ENCODE measurements at regions not wholly inside any gene's neighbourhood (a gene's known extent, or its start where the extent isn't known, plus 50 kb on each side); places are given as distances from the start of the nearest gene placed in this dataset.
"Not testable (repeated sequence)": the region's sequence is repeated elsewhere in the genome, so short reads cannot be mapped to it uniquely, and the experiment has no call there.

DNA sequence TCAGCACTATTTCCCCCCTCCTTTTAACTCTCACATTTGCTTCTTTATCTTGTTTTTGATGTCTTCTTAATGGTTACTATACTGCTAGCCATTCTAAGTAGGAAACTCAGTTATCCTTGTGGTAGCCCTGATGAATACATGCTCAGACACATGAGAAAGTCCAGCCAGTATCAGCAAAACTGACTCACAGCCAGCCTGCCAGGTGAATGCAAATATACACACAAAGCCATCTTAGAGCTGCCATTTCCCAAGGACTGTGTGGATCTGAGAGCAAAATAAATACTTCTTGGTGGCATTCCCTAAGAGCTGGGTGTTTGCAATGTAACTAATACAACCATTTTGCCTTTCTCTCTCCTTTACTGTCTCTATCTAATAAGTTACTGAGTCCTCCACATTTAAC, 455.2 kb downstream of the CCER1 start:
- no peak for DNase-seq

GRCh38 chr12:90497923-90498545, 456.9 kb downstream of the CCER1 start:
- DNase-seq: no peak

DNA sequence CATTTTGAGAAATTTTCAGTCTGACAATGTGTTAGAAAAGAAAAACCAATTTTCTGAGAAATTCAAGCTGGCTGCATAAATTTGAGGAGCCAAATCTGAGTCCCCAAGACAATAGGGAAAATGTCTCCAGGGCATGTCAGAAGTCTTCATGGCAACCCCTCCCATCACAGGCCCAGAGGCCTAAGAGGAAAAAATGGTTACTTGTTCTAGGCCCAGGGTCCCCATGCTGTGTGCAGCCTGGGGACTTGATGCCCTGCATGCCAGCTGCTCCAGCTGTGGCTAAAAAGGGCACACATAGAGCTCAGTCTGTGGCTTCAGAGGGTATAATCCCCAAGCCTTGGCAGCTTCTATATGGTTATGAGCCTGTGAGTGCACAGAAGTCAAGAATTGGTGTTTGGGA, 464.6 kb downstream of the CCER1 start:
- DNase-seq: no peak

DNA sequence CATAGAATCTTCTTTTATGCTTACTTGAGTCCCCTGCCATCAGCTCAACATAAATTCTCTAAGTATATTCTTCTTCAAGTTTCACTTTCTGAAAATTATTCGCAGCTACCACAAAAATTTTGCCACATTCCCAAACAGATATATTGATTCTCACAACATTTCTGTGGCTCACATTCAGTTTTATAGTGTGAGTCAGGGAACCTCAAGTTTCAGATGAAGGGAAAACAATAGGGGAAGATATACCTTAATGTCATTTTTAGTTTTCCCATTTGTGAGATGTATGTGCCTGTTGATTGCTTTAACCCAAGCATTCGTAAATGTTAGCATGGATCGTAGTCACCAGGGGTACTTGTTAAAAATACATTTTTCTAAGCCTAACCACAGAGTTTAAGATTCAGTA, 465.8 kb downstream of the CCER1 start:
- no peak for DNase-seq

GRCh38 chr12:90485560-90485959, 469.4 kb downstream of the CCER1 start:
- no peak for DNase-seq

- DNase-seq: no peak
Observed at GRCh38 chr12:90484094-90484493, 470.9 kb downstream of the CCER1 start.

DNA sequence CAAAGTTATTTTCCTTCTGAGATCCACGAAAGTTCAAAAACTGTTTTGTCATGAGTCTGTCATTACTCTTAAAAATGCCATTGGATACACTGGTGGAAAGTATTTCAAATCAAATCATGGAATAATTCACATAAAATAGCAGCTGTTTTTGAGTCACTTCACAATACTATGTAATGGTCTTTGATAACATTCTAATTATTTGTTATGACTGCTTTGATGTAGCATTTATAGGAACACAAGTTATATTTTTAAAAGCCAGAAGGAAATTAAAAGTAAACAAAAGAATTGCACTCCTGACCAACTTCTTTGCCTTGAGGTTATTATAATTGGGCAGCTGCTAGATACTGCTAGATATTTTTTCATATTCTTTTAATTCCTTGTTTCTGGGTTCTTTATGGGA, 473.2 kb downstream of the CCER1 start:
- no peak for DNase-seq

DNA sequence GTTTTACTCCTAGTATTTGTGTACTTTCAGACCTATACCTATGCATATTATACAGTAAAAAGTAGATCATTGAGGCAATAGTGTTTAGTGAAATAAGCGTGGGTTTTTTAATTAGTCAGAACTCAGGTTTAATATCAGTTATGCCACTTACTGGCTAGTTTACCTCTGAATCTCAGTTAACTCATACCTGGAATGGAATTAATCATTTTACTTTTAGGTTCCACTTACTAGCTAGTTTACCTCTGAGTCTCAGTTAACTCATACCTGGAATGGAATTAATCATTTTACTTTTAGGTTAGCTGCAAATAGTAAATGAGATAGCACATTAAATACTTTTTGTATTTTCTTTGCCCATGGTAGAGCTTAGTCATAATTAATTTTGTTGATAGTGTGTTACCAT, 475.7 kb downstream of the CCER1 start:
- no peak for DNase-seq

GRCh38 chr12:90473831-90474230, 481.1 kb downstream of the CCER1 start:
- DNase-seq: no peak

DNA sequence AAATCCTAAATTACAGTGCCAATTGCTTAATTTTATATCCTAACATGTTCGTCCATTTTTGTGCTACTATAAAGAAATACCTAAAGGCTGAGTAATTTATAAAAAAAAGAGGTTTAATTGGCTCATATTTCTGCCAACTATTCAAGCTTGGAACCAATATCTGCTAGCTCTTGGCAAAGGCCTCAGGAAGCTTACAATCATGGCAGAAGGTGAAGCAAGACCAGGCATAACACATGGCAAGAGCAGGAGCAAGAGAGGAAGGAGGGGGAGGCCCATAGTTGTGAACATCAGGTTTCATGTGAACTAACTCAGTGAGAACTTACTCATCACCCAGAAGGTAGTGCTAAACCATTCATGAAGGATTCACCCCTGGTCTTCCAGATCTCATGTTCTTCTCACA, 494.3 kb downstream of the CCER1 start:
- no peak for DNase-seq

GRCh38 chr12:90456248-90456647, 498.7 kb downstream of the CCER1 start:
- DNase-seq: no peak

DNA sequence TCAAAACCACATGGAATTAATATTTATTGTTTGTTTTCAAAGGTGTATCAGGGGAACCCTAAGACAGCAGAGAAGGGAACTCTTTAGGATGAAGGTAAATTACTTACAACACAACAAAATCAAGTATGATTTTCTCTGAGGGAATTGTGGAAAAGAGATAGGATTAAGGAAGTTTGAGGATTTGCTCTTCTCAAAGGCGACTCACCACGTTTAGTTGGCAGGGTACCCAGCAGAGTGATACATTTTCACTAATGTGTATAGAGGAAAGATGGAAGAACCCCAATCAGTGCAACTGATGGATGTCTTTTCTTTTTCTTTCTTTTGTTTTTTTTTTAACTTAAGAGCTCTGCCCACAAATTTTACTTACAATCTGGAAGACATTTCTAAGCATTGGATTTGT, 499.2 kb downstream of the CCER1 start:
- no peak for DNase-seq

DNA sequence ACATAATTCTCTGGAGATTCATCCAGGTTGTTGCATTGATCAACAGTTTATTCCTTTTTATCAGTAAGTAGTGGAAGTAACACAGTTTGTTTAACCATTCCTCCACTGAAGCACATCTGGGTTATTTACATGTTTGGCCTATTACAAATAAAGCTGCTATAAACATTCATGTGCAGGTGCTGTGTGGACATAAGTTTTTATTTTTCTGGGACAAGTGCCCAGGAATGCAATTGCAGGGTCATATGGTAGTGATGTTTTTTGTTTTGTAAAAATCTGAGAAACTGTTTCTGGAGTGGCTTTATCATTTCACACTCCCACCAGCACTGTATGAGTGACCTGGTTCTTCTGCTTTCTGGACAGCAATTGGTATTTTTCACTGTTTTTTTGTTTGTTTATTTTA, 505.4 kb downstream of the CCER1 start:
- no peak for DNase-seq

- DNase-seq: not testable (repeated sequence)
Observed at GRCh38 chr12:90443466-90443865, 511.5 kb downstream of the CCER1 start.

DNA sequence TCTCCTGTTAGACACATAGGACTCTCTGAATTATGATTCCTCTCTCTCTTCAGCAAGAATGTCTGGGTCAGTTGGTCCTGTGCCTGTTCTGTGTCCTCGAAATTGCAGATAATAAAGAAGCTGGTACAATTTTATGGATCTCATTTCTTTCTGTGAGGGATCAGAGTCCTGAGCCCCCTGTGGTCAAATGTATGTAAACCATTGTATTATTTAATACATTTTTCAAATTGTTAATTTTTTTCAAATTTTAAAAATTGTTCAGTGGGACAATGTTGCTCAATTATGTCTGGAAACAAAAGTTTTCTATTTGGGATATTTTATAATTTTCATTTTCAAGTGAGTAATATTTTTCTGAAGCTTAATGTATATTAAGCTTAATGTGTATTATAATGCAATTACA, 513.5 kb downstream of the CCER1 start:
- no peak for DNase-seq

DNA sequence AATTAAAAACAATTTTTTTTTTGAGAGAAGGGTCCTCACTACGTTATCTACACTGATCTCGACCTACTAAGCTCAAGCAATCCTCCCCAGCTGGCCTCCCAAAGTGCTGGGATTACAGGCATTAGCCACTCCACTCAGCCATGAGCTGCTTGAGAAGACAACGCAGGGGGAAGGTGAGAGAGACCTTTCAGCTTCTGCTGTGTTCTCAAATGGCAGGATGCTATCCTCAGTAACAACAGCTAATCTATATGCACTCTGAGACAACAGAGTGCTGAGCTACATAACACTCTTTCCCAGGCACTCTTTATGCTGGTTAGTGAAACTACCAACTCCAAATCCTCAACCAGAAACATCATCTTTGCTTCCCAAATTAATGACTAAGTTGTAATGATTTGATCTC, 526.1 kb downstream of the CCER1 start:
- no peak for DNase-seq

DNA sequence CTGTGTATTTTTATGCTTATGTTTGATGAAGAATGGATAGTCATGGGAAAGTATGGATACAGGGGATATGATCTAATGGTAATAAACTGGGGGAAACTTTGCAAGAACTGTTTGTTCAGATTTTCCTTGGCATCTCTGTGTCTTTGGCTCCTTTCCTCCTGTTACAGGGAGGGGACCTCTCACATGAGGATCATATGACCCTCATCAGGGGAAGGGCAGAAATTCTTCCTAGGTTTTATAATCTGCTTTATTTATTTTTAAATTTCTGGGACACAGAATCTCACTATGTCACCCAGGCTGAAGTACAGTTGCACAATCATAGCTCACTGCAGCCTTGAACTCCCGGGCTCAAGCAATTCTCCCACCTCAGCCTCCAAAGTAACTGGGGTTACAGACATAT, 526.5 kb downstream of the CCER1 start:
- DNase-seq: no peak

GRCh38 chr12:90423965-90424364, 531.0 kb downstream of the CCER1 start:
- no peak for DNase-seq

- DNase-seq: no peak
Observed at GRCh38 chr12:90410962-90411361, 544.0 kb downstream of the CCER1 start.

DNA sequence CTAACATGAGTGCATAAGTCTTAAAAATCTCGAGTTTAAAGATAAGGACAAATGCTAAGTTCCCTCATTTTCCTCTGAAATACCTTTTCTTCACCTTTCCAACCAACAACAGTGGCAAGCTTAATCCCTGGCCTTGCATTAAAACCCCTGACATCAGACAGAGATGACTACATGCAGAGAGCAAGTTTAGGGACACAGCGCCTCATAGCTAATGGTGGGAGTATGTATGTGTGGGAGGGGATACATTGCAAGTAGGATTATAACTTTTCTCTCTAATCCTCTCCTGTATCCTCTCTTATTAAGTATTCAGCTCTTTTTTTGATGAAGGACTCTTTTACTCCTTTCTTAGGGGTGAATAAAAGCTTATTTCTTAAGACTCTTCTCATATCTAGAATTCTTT, 547.1 kb downstream of the CCER1 start:
- no peak for DNase-seq

GRCh38 chr12:90404071-90404470, 550.9 kb downstream of the CCER1 start:
- no peak for DNase-seq

DNA sequence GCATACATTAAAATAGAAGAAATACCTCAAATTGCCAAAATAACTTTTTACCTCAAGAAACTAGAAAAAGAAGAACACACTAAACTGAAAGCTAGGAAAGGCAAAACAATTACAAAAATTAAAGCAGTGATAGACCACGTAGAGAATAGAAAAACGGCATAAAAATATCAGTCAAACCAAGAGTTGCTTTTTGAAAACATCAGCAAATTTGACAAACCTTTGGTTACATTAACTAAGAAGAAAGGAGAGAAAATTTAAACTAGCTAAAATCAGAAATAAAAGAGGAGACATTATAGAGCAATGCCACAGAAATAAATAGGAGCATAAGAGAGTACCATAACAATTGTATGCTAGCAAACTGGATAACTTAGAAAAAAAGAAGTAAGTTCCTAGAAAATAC, 553.8 kb downstream of the CCER1 start:
- DNase-seq: no peak

DNA sequence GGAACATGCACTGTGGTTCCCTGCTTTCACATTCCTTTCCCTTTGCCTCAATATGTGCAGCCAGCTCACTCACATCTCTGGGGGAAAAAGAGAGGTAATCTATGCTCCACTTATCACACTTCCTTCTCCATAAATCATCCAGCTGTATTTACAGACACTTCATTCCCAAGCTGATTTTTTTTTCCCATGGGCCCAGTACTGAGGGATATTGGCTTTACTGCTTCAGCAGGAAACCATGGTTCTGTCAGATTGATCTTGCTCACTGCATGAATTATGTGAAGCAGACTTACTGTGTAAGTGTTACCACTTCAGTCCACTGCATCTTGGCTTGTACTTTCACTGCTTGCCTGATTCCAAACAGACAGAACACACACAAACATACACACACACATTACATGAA, 555.6 kb downstream of the CCER1 start:
- DNase-seq: no peak

DNA sequence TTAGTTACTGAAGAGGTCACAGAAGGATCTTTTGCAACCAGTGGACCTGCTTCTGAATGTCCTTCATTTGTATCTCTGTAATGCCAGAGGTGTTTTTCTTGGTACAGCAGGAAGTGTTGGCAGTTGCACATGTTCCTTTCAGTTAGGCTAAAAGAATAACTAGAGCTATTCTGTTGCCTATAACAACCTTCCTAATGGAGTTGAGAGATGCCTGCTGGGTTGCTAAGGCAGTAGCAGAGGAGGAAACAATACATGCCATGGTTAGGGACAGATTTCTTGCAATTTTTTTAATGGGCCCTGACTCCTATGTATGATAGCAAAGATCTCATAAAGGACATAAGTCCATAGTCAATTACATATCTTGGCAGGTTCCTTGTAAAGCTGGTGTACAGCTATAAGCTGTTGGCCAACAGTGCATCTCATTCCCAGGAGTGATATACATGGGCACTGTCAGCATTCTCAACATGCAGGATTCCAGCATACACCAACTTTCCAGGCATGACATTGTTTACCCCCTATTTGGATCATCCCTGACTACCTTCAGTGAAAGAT, 556.6 kb downstream of the CCER1 start:
- no peak for DNase-seq

DNA sequence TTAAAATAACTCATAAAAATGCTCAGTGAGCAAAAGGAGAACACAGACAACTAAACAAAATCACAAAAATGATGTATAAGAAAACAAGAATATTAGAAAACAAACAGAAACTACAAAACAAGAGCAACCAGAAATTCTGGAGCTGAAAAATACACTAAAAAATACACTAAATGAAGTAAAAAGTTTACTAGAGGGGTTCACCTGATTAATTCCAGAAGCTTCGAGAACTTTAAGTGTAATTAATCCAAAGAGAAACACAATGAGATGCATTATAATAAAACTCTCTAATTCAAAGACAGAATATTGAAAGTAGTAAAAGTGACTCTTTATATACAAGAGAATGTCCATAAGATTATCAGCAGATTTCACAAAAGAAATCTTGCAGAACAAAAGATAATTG, 558.4 kb downstream of the CCER1 start:
- no peak for DNase-seq

DNA sequence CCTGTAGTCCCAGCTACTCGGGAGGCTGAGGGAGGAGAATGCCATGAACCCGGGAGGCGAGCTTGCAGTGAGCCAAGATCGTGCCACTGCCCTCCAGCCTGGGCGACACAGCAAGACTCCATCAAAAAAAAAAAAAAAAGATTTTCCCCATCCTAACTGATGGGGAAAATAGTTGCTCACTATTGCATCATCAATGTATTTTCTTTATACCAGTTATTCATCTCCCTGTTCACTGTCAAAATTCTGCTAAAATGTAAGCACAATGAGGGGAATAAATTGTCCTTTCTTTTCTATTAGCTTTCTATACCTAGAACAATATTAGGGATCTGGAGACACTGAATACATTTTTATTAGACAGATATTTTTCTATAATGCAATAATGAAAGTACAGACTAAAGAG, 561.3 kb downstream of the CCER1 start:
- no peak for DNase-seq
